ENCODE measurements at regions not wholly inside any gene's neighbourhood (a gene's known extent, or its start where the extent isn't known, plus 50 kb on each side); places are given as distances from the start of the nearest gene placed in this dataset.

- no peak for DNase-seq (ENCODE audit: low read depth)
- no peak overlapping the region for H3K4me3 ChIP-seq (ENCODE audit: low read depth, low read length)
- TF ChIP-seq POLR2A (IDR thresholded peaks at IDR 0.05; ENCODE audit: extremely low read depth, insufficient read length): no peak
These were observed 349.2 kb downstream of the AASDHPPT start for GRCh38 chr11:106426696-106427095.

DNA sequence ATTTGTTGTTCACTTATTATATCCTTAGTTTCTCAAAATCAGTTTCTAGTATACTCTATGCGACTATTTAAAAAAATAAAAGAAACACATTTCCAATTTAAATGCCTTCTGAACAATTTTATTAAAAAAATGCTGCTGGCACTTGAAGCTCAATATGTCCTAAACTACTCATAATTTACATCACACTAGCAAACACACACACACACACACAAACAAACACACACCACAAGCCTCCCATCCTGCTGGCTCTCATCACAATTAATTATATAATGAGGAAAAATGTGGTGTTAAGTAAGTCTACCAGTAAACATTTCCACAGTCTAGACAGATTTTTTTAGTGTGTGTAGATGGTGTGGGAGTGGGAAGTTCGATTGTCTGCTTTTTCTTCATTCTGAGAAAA, 350.3 kb downstream of the AASDHPPT start:
- TF ChIP-seq CTCF (IDR thresholded peaks at IDR 0.05; ENCODE audit: low read depth, low read length): no peak
- H3K4me3 ChIP-seq (ENCODE audit: low read depth, low read length): no peak overlapping the region
- no peak for DNase-seq (ENCODE audit: low read depth)

- H3K4me3 ChIP-seq (ENCODE audit: low read depth, low read length): no peak overlapping the region
- no peak for DNase-seq (ENCODE audit: low read depth)
- no peak for TF ChIP-seq MYC (IDR thresholded peaks at IDR 0.05; ENCODE audit: low read depth, low read length)
- TF ChIP-seq MAX (IDR thresholded peaks at IDR 0.05; ENCODE audit: low read depth, low read length): no peak
- no peak for TF ChIP-seq CTCF (IDR thresholded peaks at IDR 0.05; ENCODE audit: low read depth, low read length)
- TF ChIP-seq POLR2A (IDR thresholded peaks at IDR 0.05; ENCODE audit: extremely low read depth, insufficient read length): no peak
These were observed 364.6 kb downstream of the AASDHPPT start for GRCh38 chr11:106442032-106442431.

GRCh38 chr11:106446302-106446701, 368.8 kb downstream of the AASDHPPT start:
- no peak overlapping the region for H3K4me3 ChIP-seq (ENCODE audit: low read depth, low read length)
- no peak for DNase-seq (ENCODE audit: low read depth)
- TF ChIP-seq POLR2A (IDR thresholded peaks at IDR 0.05; ENCODE audit: extremely low read depth, insufficient read length) (no peak), MYC (IDR thresholded peaks at IDR 0.05; ENCODE audit: low read depth, low read length) (no peak), MAX (IDR thresholded peaks at IDR 0.05; ENCODE audit: low read depth, low read length) (no peak), CTCF (IDR thresholded peaks at IDR 0.05; ENCODE audit: low read depth, low read length) (no peak)

DNA sequence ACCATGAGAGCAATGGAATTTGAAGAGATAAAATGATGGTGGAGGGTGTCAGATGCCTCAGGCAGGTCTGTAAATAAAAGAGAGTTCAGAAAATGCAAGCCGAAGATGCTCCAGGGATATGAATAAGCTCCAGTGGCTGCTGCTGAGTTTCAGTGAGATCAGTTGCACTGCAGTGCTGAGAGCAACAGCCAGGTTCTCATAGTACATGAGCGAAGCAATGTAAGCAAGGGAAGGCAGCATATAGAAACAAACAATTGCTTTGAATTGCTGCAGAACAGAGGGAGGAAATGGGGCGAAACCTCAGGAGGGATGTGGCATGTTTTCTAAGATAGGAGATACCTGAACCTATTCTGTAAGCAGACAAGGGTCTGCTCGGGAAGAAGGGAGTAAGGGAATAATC, 369.5 kb downstream of the AASDHPPT start:
- TF ChIP-seq MYC (IDR thresholded peaks at IDR 0.05; ENCODE audit: low read depth, low read length): no peak
- TF ChIP-seq MAX (IDR thresholded peaks at IDR 0.05; ENCODE audit: low read depth, low read length): no peak
- no peak for TF ChIP-seq POLR2A (IDR thresholded peaks at IDR 0.05; ENCODE audit: extremely low read depth, insufficient read length)
- no peak for TF ChIP-seq CTCF (IDR thresholded peaks at IDR 0.05; ENCODE audit: low read depth, low read length)
- no peak overlapping the region for H3K4me3 ChIP-seq (ENCODE audit: low read depth, low read length)
- DNase-seq (ENCODE audit: low read depth): no peak

DNA sequence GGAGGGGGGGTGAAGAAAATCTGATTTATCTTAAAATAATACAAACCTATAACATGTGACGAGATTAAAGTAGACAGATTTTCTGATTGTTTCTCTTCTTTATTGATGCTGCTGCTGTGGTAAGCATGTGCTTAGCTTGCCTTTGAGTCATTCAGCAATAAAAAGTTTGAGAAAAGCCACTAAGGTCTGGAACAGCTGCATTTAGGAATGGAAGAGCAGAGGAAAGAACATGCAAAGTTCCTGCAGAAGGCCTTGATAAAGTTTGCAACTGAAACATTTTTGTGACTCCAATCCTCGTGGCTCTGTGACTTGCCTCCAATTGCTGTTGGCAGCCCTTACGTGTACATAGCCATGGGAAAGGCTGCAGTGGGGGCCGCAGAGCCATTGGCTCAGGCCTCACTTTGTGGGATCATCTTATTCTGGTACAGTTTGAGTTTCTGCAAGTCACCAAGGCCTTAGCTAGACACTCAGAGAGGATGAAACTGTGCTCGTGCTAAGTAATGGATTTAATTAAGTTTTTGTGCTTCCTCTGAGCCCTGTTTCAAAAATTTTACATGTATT, 370.2 kb downstream of the AASDHPPT start:
- TF ChIP-seq MAX (IDR thresholded peaks at IDR 0.05; ENCODE audit: low read depth, low read length): no peak
- TF ChIP-seq POLR2A (IDR thresholded peaks at IDR 0.05; ENCODE audit: extremely low read depth, insufficient read length): no peak
- no peak for TF ChIP-seq MYC (IDR thresholded peaks at IDR 0.05; ENCODE audit: low read depth, low read length)
- no peak for TF ChIP-seq CTCF (IDR thresholded peaks at IDR 0.05; ENCODE audit: low read depth, low read length)
- H3K4me3 ChIP-seq (ENCODE audit: low read depth, low read length): no peak overlapping the region
- DNase-seq (ENCODE audit: low read depth): no peak
